ENCODE measurements at regions not wholly inside any gene's neighbourhood (a gene's known extent, or its start where the extent isn't known, plus 50 kb on each side); places are given as distances from the start of the nearest gene placed in this dataset.

- TF ChIP-seq CHD4 (IDR thresholded peaks at IDR 0.05; ENCODE audit: borderline replicate concordance) = no peak
- TF ChIP-seq HDAC2 (IDR thresholded peaks at IDR 0.05) = no peak
- no peak for TF ChIP-seq MYC (IDR thresholded peaks at IDR 0.05; ENCODE audit: borderline replicate concordance, low read length)
- no peak for TF ChIP-seq CTCF (IDR thresholded peaks at IDR 0.05)
- TF ChIP-seq JUN (IDR thresholded peaks at IDR 0.05) = no peak
These were observed 117.9 kb downstream of the MTPAP start for GRCh38 chr10:30231071-30231652.
